ENCODE measurements at regions not wholly inside any gene's neighbourhood (a gene's known extent, or its start where the extent isn't known, plus 50 kb on each side); places are given as distances from the start of the nearest gene placed in this dataset.
"Not testable (repeated sequence)": the region's sequence is repeated elsewhere in the genome, so short reads cannot be mapped to it uniquely, and the experiment has no call there.

DNA sequence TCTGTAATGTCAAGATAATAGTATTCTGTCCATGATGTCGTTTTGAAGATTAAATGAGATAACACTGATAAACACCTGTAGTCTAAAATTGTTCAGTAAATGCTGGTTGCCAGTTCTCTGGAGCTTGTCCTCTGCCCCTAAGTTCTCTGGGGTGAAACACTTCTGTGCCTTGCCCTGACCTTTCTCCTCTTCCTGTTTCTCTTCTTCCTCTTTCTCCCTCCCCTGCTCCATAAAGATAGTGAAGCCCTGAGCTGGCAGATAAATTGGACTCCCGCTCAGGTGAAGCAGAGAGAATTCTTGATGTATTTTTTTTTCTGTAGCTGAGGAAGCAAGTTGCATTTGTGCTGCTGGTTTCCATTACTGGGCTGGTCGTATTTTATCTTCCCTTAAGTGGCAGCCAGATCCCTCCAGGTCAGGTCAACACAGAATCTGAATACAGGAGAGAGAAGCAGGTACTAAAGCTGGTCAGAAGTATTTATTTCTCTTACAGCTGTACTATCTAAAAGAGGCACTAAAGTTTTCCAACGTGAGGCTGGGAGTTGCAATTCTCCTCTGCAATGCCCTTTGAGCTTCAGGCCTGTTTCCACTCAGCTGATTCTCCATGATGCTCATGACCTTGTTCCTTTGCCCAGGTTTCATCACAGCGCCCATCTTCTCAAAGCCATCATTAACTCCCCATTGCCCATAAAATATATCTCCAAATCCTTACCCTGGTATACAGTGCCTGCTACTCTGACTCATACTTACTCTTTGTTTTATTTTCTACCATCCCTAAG lies 319.3 kb upstream of the CFAP20DC start:
- no peak overlapping the region for H3K4me3 Mint-ChIP-seq
- ATAC-seq (no peak), DNase-seq (no peak)
- H3K4me1 Mint-ChIP-seq: no peaks in the 10 kb centered on the region
- H3K9me3 Mint-ChIP-seq (ENCODE audit: low read depth): no peaks in the 10 kb centered on the region
- CTCF ChIA-PET: interaction anchor here (1.3 kb wide), 1 partner anchor 26 kb away, joined by 3 read pairs; no protein-coding TSS in a partner anchor
- H3K36me3 Mint-ChIP-seq: no peaks in the 10 kb centered on the region
- H3K27ac Mint-ChIP-seq: no peak overlapping the region
- H3K27me3 Mint-ChIP-seq: no peaks in the 10 kb centered on the region

DNA sequence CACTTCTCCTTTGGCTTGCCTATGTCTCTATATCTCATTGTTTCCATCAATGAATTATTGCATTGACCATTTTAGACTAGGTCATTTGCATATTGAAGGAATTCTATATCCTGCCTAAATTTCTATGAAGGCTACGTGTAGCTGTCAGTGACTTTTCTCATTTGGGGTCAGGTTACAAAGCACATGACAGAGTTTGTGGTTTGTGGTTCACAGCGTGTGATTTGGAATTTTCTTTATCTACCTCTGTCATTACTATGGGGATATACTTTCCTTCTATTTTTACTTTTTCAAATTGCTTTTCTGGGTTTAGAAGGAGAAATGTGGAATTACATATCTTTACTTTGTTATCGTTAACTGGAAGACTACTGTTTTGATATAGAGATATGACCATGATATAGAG lies 317.3 kb upstream of the CFAP20DC start:
- CTCF ChIA-PET: no interaction called here
- H3K36me3 Mint-ChIP-seq: no peaks in the 10 kb centered on the region
- H3K9me3 Mint-ChIP-seq (ENCODE audit: low read depth): no peaks in the 10 kb centered on the region
- no peaks in the 10 kb centered on the region for H3K27me3 Mint-ChIP-seq
- no peak overlapping the region for H3K4me3 Mint-ChIP-seq
- DNase-seq (no peak), ATAC-seq (no peak)
- H3K4me1 Mint-ChIP-seq: no peaks in the 10 kb centered on the region
- H3K27ac Mint-ChIP-seq: no peak overlapping the region

DNA sequence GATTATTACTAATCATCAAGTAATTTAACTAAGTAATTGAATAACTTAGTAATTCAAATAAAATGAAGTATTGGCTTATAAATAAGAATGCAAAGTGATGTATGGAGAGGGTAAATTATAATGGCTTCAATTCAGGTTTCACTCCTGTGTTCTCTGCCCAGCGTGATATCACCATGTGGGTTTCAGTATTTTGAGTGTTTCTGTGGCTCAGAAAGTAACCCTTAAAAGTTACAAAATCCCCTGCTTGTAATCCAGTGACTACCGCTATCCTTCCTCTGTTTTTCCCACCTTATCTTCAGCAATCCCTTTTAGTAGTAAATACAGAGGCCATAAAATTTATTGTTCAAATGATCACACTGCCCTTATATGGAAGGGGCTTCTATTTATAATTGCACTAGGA lies 316.4 kb upstream of the CFAP20DC start:
- Mint-ChIP-seq H3K27ac (no peak overlapping the region), H3K36me3 (peaks cover 2% of the 10 kb centered on the region), H3K27me3 (no peaks in the 10 kb centered on the region), H3K9me3 (ENCODE audit: low read depth) (no peaks in the 10 kb centered on the region), H3K4me3 (no peak overlapping the region), H3K4me1 (no peaks in the 10 kb centered on the region)
- ATAC-seq: no peak
- DNase-seq: no peak
- CTCF ChIA-PET: no interaction called here

- CTCF ChIA-PET: no interaction called here
- H3K36me3 Mint-ChIP-seq: peaks cover 3% of the 10 kb centered on the region
Measured at GRCh38 chr3:59364496-59364895, 314.7 kb upstream of the CFAP20DC start.

GRCh38 chr3:59360312-59360711 lies 310.5 kb upstream of the CFAP20DC start:
- H3K9me3 Mint-ChIP-seq (ENCODE audit: low read depth); CTCF ChIA-PET; H3K27me3 Mint-ChIP-seq; H3K4me3 Mint-ChIP-seq; H3K4me1 Mint-ChIP-seq; ATAC-seq; DNase-seq; H3K36me3 Mint-ChIP-seq; H3K27ac Mint-ChIP-seq: not testable (repeated sequence)

More at GRCh38 chr3:59364496-59364895, 314.7 kb upstream of the CFAP20DC start:
- no peaks in the 10 kb centered on the region for H3K9me3 Mint-ChIP-seq (ENCODE audit: low read depth)
- H3K27me3 Mint-ChIP-seq: no peaks in the 10 kb centered on the region
- H3K4me3 Mint-ChIP-seq: no peak overlapping the region
- H3K27ac Mint-ChIP-seq: no peak overlapping the region
- H3K4me1 Mint-ChIP-seq: no peaks in the 10 kb centered on the region
- no peak for DNase-seq
- no peak for ATAC-seq

DNA sequence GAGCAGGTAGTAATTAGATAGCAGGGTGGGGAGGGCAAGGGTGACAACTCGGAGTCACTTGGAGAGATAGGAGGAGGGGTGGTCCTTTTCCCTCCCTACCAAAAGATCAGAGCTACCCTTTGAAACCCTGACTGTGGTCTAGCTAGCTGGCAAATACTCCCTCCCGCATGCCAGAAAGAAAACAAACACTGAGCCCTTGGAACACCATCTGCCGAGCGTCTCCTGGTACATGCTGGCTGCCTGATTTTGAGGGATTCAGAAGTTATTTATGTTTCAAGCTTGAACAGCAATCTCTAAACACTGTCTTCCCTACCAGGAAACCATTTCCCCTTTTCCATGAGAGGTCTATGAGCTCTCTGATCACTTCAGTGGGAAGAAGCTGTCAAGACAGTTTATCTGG lies 291.6 kb upstream of the CFAP20DC start:
- CTCF ChIA-PET: no interaction called here
- H3K27ac Mint-ChIP-seq: no peak overlapping the region
- DNase-seq (no peak), ATAC-seq (no peak)
- H3K4me3 Mint-ChIP-seq: no peak overlapping the region
- H3K36me3 Mint-ChIP-seq: no peaks in the 10 kb centered on the region
- no peaks in the 10 kb centered on the region for H3K4me1 Mint-ChIP-seq
- H3K27me3 Mint-ChIP-seq: no peaks in the 10 kb centered on the region
- no peaks in the 10 kb centered on the region for H3K9me3 Mint-ChIP-seq (ENCODE audit: low read depth)

DNA sequence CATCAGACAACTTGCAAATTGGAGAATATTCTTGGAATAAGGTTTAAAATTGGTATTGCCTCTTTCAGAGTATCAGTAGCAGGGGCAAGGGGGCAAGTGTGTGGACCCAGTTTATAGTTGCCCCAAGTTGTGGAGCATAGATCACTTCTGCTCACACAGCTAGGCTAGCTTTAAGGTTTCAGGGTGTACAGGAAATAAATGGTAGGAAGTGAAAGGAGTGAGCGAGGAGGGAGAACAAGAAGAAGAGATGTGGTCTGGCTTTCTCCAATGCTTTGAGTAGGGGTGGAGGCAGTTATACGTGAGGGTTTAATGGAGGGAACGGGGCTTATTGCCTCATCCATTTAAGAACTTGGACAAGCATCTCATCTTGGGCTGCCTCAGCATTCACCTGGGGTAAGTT lies 290.0 kb upstream of the CFAP20DC start:
- no peak overlapping the region for H3K4me3 Mint-ChIP-seq
- DNase-seq (no peak), ATAC-seq (no peak)
- no peak overlapping the region for H3K27ac Mint-ChIP-seq
- H3K4me1 Mint-ChIP-seq: no peaks in the 10 kb centered on the region
- CTCF ChIA-PET: no interaction called here
- no peaks in the 10 kb centered on the region for H3K9me3 Mint-ChIP-seq (ENCODE audit: low read depth)
- no peaks in the 10 kb centered on the region for H3K27me3 Mint-ChIP-seq
- H3K36me3 Mint-ChIP-seq: no peaks in the 10 kb centered on the region

DNA sequence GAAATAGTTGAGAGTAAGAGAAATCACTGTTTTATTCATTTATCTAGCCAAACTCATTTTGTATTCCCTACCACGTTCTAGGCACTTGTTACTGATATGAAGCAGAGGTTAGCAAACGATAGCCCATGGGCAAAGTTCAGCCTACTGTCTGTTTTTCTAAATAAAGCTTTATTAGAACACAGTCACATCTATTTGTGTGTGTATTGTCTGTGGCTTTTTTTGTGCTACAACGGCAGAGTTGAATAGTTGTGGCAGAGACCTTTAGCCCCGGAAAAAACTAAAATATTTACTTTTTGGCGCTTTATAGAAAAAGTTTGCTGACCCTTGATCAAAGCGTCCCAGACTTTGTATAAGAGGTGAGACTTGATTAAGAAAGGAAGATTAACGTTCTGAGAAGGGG lies 289.1 kb upstream of the CFAP20DC start:
- Mint-ChIP-seq H3K27ac (no peak overlapping the region), H3K4me3 (no peak overlapping the region), H3K4me1 (no peaks in the 10 kb centered on the region), H3K27me3 (no peaks in the 10 kb centered on the region), H3K36me3 (no peaks in the 10 kb centered on the region), H3K9me3 (ENCODE audit: low read depth) (no peaks in the 10 kb centered on the region)
- ATAC-seq (no peak), DNase-seq (no peak)
- CTCF ChIA-PET: no interaction called here

GRCh38 chr3:59335338-59335737 lies 285.5 kb upstream of the CFAP20DC start:
- H3K27me3 Mint-ChIP-seq: no peaks in the 10 kb centered on the region
- H3K36me3 Mint-ChIP-seq: no peaks in the 10 kb centered on the region
- H3K4me3 Mint-ChIP-seq: no peak overlapping the region
- CTCF ChIA-PET: no interaction called here
- ATAC-seq (no peak), DNase-seq (no peak)
- no peaks in the 10 kb centered on the region for H3K9me3 Mint-ChIP-seq (ENCODE audit: low read depth)
- no peaks in the 10 kb centered on the region for H3K4me1 Mint-ChIP-seq
- H3K27ac Mint-ChIP-seq: no peak overlapping the region

GRCh38 chr3:59334585-59334984 lies 284.8 kb upstream of the CFAP20DC start:
- DNase-seq (no peak), ATAC-seq (no peak)
- CTCF ChIA-PET: interaction anchor here (0.7 kb wide), 1 partner anchor 109 kb away, joined by 4 read pairs; no protein-coding TSS in a partner anchor
- Mint-ChIP-seq H3K36me3 (no peaks in the 10 kb centered on the region), H3K9me3 (ENCODE audit: low read depth) (no peaks in the 10 kb centered on the region), H3K27ac (no peak overlapping the region), H3K4me1 (no peaks in the 10 kb centered on the region), H3K4me3 (no peak overlapping the region), H3K27me3 (no peaks in the 10 kb centered on the region)

DNA sequence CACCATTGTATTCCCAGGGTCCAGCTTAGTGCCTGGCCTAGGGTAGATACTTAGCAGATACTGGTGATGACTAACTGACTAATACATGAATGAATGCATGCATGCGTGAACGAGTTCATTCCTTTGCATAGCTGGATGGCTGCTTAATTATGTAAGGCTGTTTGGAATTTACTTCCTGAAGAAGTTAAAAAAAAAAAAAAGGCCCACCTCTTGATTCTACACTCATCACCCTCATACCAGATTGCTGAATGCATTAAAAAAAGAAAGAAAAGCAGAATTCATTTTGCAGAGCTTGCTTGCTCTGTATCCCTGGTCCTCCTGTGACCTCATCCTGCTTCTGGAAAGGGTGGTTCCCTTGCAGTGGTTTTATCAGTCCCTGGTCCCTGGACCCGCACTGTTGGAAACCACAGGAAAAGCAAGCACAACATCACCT lies 277.6 kb upstream of the CFAP20DC start:
- no peaks in the 10 kb centered on the region for H3K4me1 Mint-ChIP-seq
- H3K9me3 Mint-ChIP-seq (ENCODE audit: low read depth): no peaks in the 10 kb centered on the region
- no peak overlapping the region for H3K4me3 Mint-ChIP-seq
- CTCF ChIA-PET: no interaction called here
- no peaks in the 10 kb centered on the region for H3K27me3 Mint-ChIP-seq
- H3K27ac Mint-ChIP-seq: no peak overlapping the region
- ATAC-seq (no peak), DNase-seq (no peak)
- no peaks in the 10 kb centered on the region for H3K36me3 Mint-ChIP-seq

DNA sequence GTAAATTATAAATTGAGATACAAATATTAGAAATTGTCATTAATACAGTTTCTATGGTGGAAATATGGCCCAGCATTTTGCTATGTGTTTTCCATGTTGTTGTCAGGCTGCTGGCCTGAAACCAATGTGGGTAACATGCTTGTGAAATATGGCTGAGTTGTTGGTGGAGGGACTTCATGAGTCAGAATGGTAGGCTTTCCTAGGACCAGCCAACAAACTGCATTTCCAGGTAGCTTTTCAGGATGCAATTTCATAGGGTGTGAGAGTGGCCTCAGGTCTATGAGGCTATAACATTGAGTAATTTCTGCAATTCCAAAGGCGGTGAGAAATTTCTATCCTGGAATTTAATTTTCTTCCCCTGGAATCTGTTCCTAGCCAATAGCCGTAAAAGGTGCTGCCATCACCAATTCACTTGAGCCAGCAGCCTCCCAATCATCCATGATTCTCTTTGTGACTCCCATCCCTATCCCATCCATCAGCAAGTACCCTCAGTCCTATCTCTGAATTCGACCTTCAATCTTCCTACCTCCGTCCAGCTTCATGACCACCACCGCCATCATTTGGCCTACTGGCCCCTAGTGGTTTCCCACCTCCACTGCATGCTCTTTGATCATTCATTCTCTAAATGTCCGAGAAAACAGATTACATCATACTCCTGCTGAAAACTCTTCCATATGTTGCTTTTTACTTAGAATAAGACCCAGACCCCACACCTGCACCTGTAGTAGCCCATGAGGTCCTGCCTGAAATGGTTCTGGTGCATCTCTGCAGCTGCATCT lies 276.6 kb upstream of the CFAP20DC start:
- no peaks in the 10 kb centered on the region for H3K27me3 Mint-ChIP-seq
- DNase-seq: no peak
- no peaks in the 10 kb centered on the region for H3K4me1 Mint-ChIP-seq
- no peaks in the 10 kb centered on the region for H3K9me3 Mint-ChIP-seq (ENCODE audit: low read depth)
- CTCF ChIA-PET: interaction anchor here (1.0 kb wide), 1 partner anchor 11 kb away, joined by 3 read pairs; no protein-coding TSS in a partner anchor
- no peaks in the 10 kb centered on the region for H3K36me3 Mint-ChIP-seq
- H3K27ac Mint-ChIP-seq: no peak overlapping the region
- no peak for ATAC-seq
- no peak overlapping the region for H3K4me3 Mint-ChIP-seq

- Mint-ChIP-seq H3K4me3 (no peak overlapping the region), H3K9me3 (ENCODE audit: low read depth) (no peaks in the 10 kb centered on the region), H3K36me3 (no peaks in the 10 kb centered on the region), H3K4me1 (no peaks in the 10 kb centered on the region), H3K27ac (no peak overlapping the region), H3K27me3 (no peaks in the 10 kb centered on the region)
- DNase-seq: no peak
- ATAC-seq: no peak
- CTCF ChIA-PET: no interaction called here
Measured at GRCh38 chr3:59321881-59322540, 272.2 kb upstream of the CFAP20DC start.

GRCh38 chr3:59320080-59320479 lies 270.3 kb upstream of the CFAP20DC start:
- ATAC-seq: no peak
- Mint-ChIP-seq H3K4me3 (no peak overlapping the region), H3K27ac (no peak overlapping the region), H3K27me3 (no peaks in the 10 kb centered on the region), H3K9me3 (ENCODE audit: low read depth) (no peaks in the 10 kb centered on the region), H3K36me3 (no peaks in the 10 kb centered on the region), H3K4me1 (peaks cover 5% of the 10 kb centered on the region)
- CTCF ChIA-PET: interaction anchor here (1.4 kb wide), 1 partner anchor 255 kb away, joined by 3 read pairs; no protein-coding TSS in a partner anchor
- no peak for DNase-seq
